ENCODE measurements at regions not wholly inside any gene's neighbourhood (a gene's known extent, or its start where the extent isn't known, plus 50 kb on each side); places are given as distances from the start of the nearest gene placed in this dataset.

DNA sequence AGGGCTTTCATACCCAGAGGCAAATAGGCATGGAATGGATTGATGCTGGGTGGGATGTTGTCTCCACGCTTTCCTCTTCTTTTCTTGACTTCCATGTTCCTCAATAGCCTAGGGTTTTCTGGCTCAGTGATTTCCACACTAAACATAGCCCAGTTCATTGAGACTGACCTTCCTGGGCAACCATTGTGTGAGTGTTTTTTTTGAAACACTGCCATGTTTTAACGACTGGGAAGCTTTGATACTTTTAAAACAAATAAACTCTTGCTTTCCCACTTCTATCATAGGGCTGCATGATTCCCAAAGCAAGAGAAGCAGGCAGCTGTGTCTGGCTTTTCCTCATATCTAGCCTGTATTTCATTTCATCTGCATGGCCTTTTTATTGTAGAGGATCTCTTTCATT is 775.9 kb upstream of the TSPY4 start:
- H3K9me3 ChIP-seq (ENCODE audit: low read length), result peaks cover 34% of the 10 kb centered on the region; the same call in 1 of the 2 replicates
- intact Hi-C loops (cut with micrococcal nuclease; ENCODE audit: unreplicated experiment) (no loop called here), in situ Hi-C loops (cut with HindIII; ENCODE audit: extremely low pct_ligation_motif_present, low pct_unique_long_range_greater_than_20kb) (no loop called here)
- no peak overlapping the region for H3K27ac ChIP-seq (ENCODE audit: extremely low read length, insufficient read depth, low read length)
- H2AFZ ChIP-seq (ENCODE audit: low read length), result no peak overlapping the region
- H4K20me1 ChIP-seq (ENCODE audit: insufficient read depth, low read length), result no peaks in the 10 kb centered on the region
- H3K4me1 ChIP-seq (ENCODE audit: insufficient read depth, low read length), result no peaks in the 10 kb centered on the region
- FAIRE-seq (no peak), DNase-seq (ENCODE audit: low spot score) (no peak), ATAC-seq (no peak)
- no peaks in the 10 kb centered on the region for H3K36me3 ChIP-seq (replicated peaks in 1 of 2; ENCODE audit: control insufficient read depth in 1 of 2, insufficient read depth in 2 of 2, low read length in 2 of 2)
- ChIA-PET POLR2A (no interaction called here), CTCF (ENCODE audit: low intra/inter-chr PET ratio, low total read pairs) (no interaction called here)
- no peaks in the 10 kb centered on the region for H3K27me3 ChIP-seq (ENCODE audit: control insufficient read depth in 1 of 2, insufficient read depth in 2 of 2, low read length in 2 of 2)
- no peak overlapping the region for H3K9ac ChIP-seq (ENCODE audit: insufficient read depth, low read depth, low read length)
- no peaks in the 10 kb centered on the region for H3K79me2 ChIP-seq (ENCODE audit: insufficient read depth, low read length)
- BruUV-seq (replicated peaks), result no TSS peak
- H3K4me3 ChIP-seq (replicated peaks in 1 of 3; ENCODE audit: insufficient read depth in 1 of 3, low read depth in 2 of 3, low read length in 3 of 3), result no peak overlapping the region
- TF ChIP-seq ZNF407 (CRISPR knock-in tag; IDR thresholded peaks at IDR 0.05; ENCODE audit: not compliant biosample characterization) (no peak), MYPOP (CRISPR knock-in tag; IDR thresholded peaks at IDR 0.05) (no peak), ISL2 (CRISPR knock-in tag; IDR thresholded peaks at IDR 0.05) (no peak), SMAD1 (CRISPR knock-in tag; IDR thresholded peaks at IDR 0.05; ENCODE audit: borderline replicate concordance, low read depth) (no peak)
- TF ChIP-seq, protein P1, sequence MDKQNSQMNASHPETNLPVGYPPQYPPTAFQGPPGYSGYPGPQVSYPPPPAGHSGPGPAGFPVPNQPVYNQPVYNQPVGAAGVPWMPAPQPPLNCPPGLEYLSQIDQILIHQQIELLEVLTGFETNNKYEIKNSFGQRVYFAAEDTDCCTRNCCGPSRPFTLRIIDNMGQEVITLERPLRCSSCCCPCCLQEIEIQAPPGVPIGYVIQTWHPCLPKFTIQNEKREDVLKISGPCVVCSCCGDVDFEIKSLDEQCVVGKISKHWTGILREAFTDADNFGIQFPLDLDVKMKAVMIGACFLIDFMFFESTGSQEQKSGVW (CRISPR knock-in tag; IDR thresholded peaks at IDR 0.05; ENCODE audit: borderline replicate concordance), result no peak
- TF ChIP-seq, protein P2, sequence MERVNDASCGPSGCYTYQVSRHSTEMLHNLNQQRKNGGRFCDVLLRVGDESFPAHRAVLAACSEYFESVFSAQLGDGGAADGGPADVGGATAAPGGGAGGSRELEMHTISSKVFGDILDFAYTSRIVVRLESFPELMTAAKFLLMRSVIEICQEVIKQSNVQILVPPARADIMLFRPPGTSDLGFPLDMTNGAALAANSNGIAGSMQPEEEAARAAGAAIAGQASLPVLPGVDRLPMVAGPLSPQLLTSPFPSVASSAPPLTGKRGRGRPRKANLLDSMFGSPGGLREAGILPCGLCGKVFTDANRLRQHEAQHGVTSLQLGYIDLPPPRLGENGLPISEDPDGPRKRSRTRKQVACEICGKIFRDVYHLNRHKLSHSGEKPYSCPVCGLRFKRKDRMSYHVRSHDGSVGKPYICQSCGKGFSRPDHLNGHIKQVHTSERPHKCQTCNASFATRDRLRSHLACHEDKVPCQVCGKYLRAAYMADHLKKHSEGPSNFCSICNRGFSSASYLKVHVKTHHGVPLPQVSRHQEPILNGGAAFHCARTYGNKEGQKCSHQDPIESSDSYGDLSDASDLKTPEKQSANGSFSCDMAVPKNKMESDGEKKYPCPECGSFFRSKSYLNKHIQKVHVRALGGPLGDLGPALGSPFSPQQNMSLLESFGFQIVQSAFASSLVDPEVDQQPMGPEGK (CRISPR knock-in tag; IDR thresholded peaks at IDR 0.05), result no peak
- 0% methylated on average over 1 of the region's 2 CpGs for WGBS (ENCODE audit: low lambda C conversion rate)
- no peak overlapping the region for H3K4me2 ChIP-seq (ENCODE audit: low read depth, low read length)

Measured in HepG2 (cell line).